Neural cell (in vitro differentiated cells): ENCODE measurements at regions not wholly inside any gene's neighbourhood (a gene's known extent, or its start where the extent isn't known, plus 50 kb on each side); places are given as distances from the start of the nearest gene placed in this dataset.

Experiments
- H2AFZ ChIP-seq: fragments of 200-600, 300-800 bp; sonication (generic), shearing (Covaris generic); 2 replicates; pipeline ENCODE4 v1.6.0; 2014; ENCODE audit warnings: low read depth, mild to moderate bottlenecking, antibody characterized with exemption, low read length, moderate library complexity
- H3F3A ChIP-seq: fragments of 200-600 bp; shearing (Covaris generic); 2 replicates; pipeline ENCODE4 v1.6.1; 2016; ENCODE audit warnings: mild to moderate bottlenecking, moderate library complexity, mixed read lengths, antibody characterized with exemption, low read length; ENCODE audit not compliant: insufficient read depth, poor library complexity, severe bottlenecking
- H3K27ac ChIP-seq: fragments of 200-600, 300-800 bp; sonication (generic), shearing (Covaris generic); 2 replicates; pipeline ENCODE4 v1.5.1; 2014; ENCODE audit warnings: mild to moderate bottlenecking, low read length, moderate library complexity
- H3K27me3 ChIP-seq: fragments of 300-800, 200-600 bp; sonication (generic), shearing (Covaris generic); 2 replicates; pipeline ENCODE4 v1.6.0; 2014; ENCODE audit warnings: mild to moderate bottlenecking, low read depth, low read length, moderate library complexity; ENCODE audit not compliant: insufficient read depth
- H3K36me3 ChIP-seq: fragments of 300-800, 200-600 bp; sonication (generic), shearing (Covaris generic); 2 replicates; pipeline ENCODE4 v1.5.1; 2014; ENCODE audit warnings: mild to moderate bottlenecking, antibody characterized with exemption, low read length, moderate library complexity; ENCODE audit not compliant: insufficient read depth
- H3K4me2 ChIP-seq: fragments of 300-800, 200-600 bp; sonication (generic), shearing (Covaris generic); 2 replicates; pipeline ENCODE4 v1.6.0; 2014; ENCODE audit warnings: mild to moderate bottlenecking, low read length
- H3K4me3 ChIP-seq: fragments of 300-800, 200-600 bp; sonication (generic), shearing (Covaris generic); 2 replicates; pipeline ENCODE4 v1.5.1; 2014; ENCODE audit warnings: mild to moderate bottlenecking, low read length, moderate library complexity
- H3K79me2 ChIP-seq: fragments of 200-600 bp; shearing (Covaris generic); replicated peaks from 2 replicates; pipeline ENCODE4 v1.6.0; 2014; ENCODE audit warnings: mild to moderate bottlenecking, low read length, moderate library complexity; ENCODE audit not compliant: insufficient read depth
- H3K9ac ChIP-seq: fragments of 300-800, 200-600 bp; sonication (generic), shearing (Covaris generic); 2 replicates; pipeline ENCODE4 v1.6.1; 2016; ENCODE audit warnings: mild to moderate bottlenecking, low read length, mixed read lengths
- H3K9me2 ChIP-seq: fragments of 200-600 bp; shearing (Covaris generic); 2 replicates; pipeline ENCODE4 v1.6.1; 2016; ENCODE audit warnings: mild to moderate bottlenecking, low read length, mixed read lengths; ENCODE audit not compliant: insufficient read depth
- H3K9me3 ChIP-seq: fragments of 200-600, 300-800 bp; sonication (generic), shearing (Covaris generic); 2 replicates; pipeline ENCODE4 v1.6.1; 2016; ENCODE audit warnings: mild to moderate bottlenecking, mixed run types, low read length, moderate library complexity, mixed read lengths
- H4K20me1 ChIP-seq: fragments of 200-600 bp; shearing (Covaris generic); 2 replicates; pipeline ENCODE4 v1.6.1; 2016; ENCODE audit warnings: mild to moderate bottlenecking, mixed run types; ENCODE audit not compliant: insufficient read depth
- EP300 ChIP-seq: fragments of 450-650 bp; conservative IDR thresholded peaks from 2 replicates; pipeline ENCODE4 v1.6.1; 2014; ENCODE audit warnings: antibody characterized with exemption, mild to moderate bottlenecking, moderate library complexity; ENCODE audit not compliant: poor library complexity, severe bottlenecking
- EZH2 ChIP-seq: fragments of 200-600, 300-800 bp; shearing (Covaris generic), sonication (generic); IDR thresholded peaks from 2 replicates; pipeline ENCODE4 v1.6.1; 2014; ENCODE audit warnings: antibody characterized with exemption, low read length, borderline replicate concordance, mild to moderate bottlenecking; ENCODE audit not compliant: insufficient read depth, poor library complexity, severe bottlenecking
- MXI1 ChIP-seq: fragments of 450-650 bp; conservative IDR thresholded peaks from 2 replicates; pipeline ENCODE4 v1.6.1; 2014; ENCODE audit warnings: antibody characterized with exemption, mild to moderate bottlenecking; ENCODE audit not compliant: poor library complexity, severe bottlenecking
- POLR2AphosphoS5 ChIP-seq: IDR thresholded peaks from 2 replicates; pipeline ENCODE4 v1.6.1; 2012
- RAD21 ChIP-seq: fragments of 450-650 bp; conservative IDR thresholded peaks from 2 replicates; pipeline ENCODE4 v1.6.1; 2014; ENCODE audit warnings: antibody characterized with exemption, mild to moderate bottlenecking, moderate library complexity
- REST ChIP-seq: IDR thresholded peaks from 2 replicates; pipeline ENCODE4 v1.6.1; 2012; ENCODE audit warnings: borderline replicate concordance
- SMC3 ChIP-seq: fragments of 450-650 bp; conservative IDR thresholded peaks from 2 replicates; pipeline ENCODE4 v1.6.1; 2014; ENCODE audit warnings: antibody characterized with exemption, mild to moderate bottlenecking, moderate library complexity; ENCODE audit not compliant: poor library complexity
- TAF1 ChIP-seq: IDR thresholded peaks from 2 replicates; pipeline ENCODE4 v1.6.1; 2012; ENCODE audit warnings: low read depth
- TF ChIP-seq, protein P1 (sequence below): fragments of 450-650 bp; IDR thresholded peaks from 2 replicates; pipeline ENCODE4 v1.5.1; 2014; ENCODE audit warnings: antibody characterized with exemption, mild to moderate bottlenecking, moderate library complexity; ENCODE audit not compliant: poor library complexity, severe bottlenecking

DNA sequence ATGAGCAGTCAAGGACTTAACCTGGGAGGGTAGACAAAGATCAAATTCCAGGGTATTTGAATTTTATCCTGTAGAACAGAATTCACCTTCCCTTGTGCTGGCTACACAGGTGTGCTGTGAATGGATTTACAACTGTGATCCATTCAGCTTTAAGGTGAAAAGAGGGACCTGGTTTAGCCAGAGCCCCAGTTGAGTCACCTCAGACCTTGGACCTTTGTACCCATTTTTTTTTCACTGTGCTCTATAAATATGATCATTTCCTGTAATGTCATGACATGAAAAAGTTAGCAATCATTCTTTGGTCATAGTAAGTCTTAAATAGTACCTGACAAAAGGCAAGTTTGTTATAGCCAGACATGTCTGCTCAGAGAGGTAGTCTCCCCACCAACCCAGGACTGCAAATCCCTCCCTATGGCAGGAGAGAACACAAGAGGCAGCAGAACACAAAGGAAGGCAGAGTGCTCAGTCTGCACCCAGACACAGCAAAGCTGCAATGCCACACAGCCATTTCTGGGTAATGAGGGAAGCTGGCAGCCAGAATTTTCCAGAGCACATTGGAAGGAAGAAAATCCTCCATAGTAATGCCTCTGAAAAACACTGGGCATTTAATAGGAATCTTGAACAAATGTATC lies 77.9 kb downstream of the CXXC4 start:
- Histone ChIP-seq H3K4me2 (no peak overlapping the region), H4K20me1 (no peaks in the 10 kb centered on the region), H2AFZ (no peak overlapping the region), H3F3A (peaks cover 18% of the 10 kb centered on the region), H3K27me3 (no peaks in the 10 kb centered on the region), H3K36me3 (no peaks in the 10 kb centered on the region), H3K27ac (no peak overlapping the region), H3K9ac (no peak overlapping the region), H3K9me2 (no peaks in the 10 kb centered on the region), H3K4me3 (no peak overlapping the region), H3K79me2 (no peaks in the 10 kb centered on the region), H3K9me3 (no peaks in the 10 kb centered on the region)
- TF ChIP-seq RAD21 = no peak

DNA sequence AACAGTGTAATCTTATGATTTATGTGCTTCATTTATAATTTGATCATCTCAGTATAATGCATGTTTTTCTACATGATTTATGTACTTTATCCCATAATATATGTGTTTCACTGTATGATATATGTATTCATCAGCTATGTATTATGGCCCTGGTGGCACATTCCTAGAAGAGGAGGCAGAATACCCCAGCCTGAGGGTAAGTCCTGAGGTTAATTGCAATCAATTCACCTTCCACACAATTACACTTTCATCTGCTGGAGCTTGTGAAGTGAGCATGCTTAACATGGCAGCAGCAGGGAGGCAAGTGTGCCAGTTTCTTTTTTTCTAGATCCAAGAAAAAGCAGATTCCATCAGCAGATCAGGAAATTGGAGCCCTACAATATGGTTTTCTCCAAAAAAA lies 81.2 kb downstream of the CXXC4 start:
- no peaks in the 10 kb centered on the region for H3K9me2 ChIP-seq
- H3K9me3 ChIP-seq = no peaks in the 10 kb centered on the region
- H3K36me3 ChIP-seq = no peaks in the 10 kb centered on the region
- no peak for TF ChIP-seq EP300
- TF ChIP-seq EZH2 = no peak
- TF ChIP-seq, protein P1, sequence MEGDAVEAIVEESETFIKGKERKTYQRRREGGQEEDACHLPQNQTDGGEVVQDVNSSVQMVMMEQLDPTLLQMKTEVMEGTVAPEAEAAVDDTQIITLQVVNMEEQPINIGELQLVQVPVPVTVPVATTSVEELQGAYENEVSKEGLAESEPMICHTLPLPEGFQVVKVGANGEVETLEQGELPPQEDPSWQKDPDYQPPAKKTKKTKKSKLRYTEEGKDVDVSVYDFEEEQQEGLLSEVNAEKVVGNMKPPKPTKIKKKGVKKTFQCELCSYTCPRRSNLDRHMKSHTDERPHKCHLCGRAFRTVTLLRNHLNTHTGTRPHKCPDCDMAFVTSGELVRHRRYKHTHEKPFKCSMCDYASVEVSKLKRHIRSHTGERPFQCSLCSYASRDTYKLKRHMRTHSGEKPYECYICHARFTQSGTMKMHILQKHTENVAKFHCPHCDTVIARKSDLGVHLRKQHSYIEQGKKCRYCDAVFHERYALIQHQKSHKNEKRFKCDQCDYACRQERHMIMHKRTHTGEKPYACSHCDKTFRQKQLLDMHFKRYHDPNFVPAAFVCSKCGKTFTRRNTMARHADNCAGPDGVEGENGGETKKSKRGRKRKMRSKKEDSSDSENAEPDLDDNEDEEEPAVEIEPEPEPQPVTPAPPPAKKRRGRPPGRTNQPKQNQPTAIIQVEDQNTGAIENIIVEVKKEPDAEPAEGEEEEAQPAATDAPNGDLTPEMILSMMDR = no peak
- no peak for TF ChIP-seq SMC3
- TF ChIP-seq RAD21 = no peak
- TF ChIP-seq REST = no peak
- no peak for TF ChIP-seq POLR2AphosphoS5
- no peak for TF ChIP-seq TAF1
- no peak for TF ChIP-seq MXI1
- H3K4me2 ChIP-seq = no peak overlapping the region
- no peak overlapping the region for H3K9ac ChIP-seq
- no peaks in the 10 kb centered on the region for H3K27me3 ChIP-seq
- no peaks in the 10 kb centered on the region for H3K79me2 ChIP-seq
- H3K4me3 ChIP-seq = no peak overlapping the region
- no peaks in the 10 kb centered on the region for H3F3A ChIP-seq
- no peak overlapping the region for H3K27ac ChIP-seq
- H2AFZ ChIP-seq = no peak overlapping the region
- no peaks in the 10 kb centered on the region for H4K20me1 ChIP-seq

GRCh38 chr4:104412344-104412743 lies 82.3 kb downstream of the CXXC4 start:
- no peaks in the 10 kb centered on the region for H4K20me1 ChIP-seq
- H3K9ac ChIP-seq = no peak overlapping the region
- no peak overlapping the region for H3K4me2 ChIP-seq
- TF ChIP-seq MXI1 (no peak), RAD21 (no peak), EZH2 (no peak)
- no peak overlapping the region for H3K4me3 ChIP-seq
- no peaks in the 10 kb centered on the region for H3K36me3 ChIP-seq
- no peak overlapping the region for H2AFZ ChIP-seq
- no peaks in the 10 kb centered on the region for H3F3A ChIP-seq
- H3K27ac ChIP-seq = no peak overlapping the region
- no peaks in the 10 kb centered on the region for H3K9me3 ChIP-seq
- H3K27me3 ChIP-seq = no peaks in the 10 kb centered on the region
- no peaks in the 10 kb centered on the region for H3K79me2 ChIP-seq
- no peaks in the 10 kb centered on the region for H3K9me2 ChIP-seq
